Breast epithelium (tissue), 3 donors: ENCODE measurements at regions not wholly inside any gene's neighbourhood (a gene's known extent, or its start where the extent isn't known, plus 50 kb on each side); places are given as distances from the start of the nearest gene placed in this dataset.

ENCODE experiments used
- CTCF ChIP-seq, 3 donors: fragments of 450-650 bp; IDR thresholded peaks; one replicate each; pipeline ENCODE4 v1.5.1; 2016 to 2017; ENCODE audit warnings: antibody characterized with exemption in 3 of 3, mild to moderate bottlenecking in 3 of 3, moderate library complexity in 3 of 3
- POLR2A ChIP-seq: fragments of 450-650 bp; IDR thresholded peaks from one replicate; pipeline ENCODE4 v1.6.1; 2016; ENCODE audit warnings: antibody characterized with exemption, mild to moderate bottlenecking, moderate library complexity

- TF ChIP-seq POLR2A, result no peak
- TF ChIP-seq CTCF (IDR thresholded peaks at IDR 0.05), result no peak
Observed at GRCh38 chr4:166655231-166655630, 579.1 kb downstream of the SPOCK3 start.
